CD14-positive monocyte (primary cell): ENCODE measurements at regions not wholly inside any gene's neighbourhood (a gene's known extent, or its start where the extent isn't known, plus 50 kb on each side); places are given as distances from the start of the nearest gene placed in this dataset.

Source experiments
- DNase-seq, 3 donors: peaks; one replicate each; pipeline ENCODE4 v3.0.0-alpha.2; 2011 to 2022
- H2AFZ ChIP-seq: 2 replicates; pipeline ENCODE4 v1.6.0; 2012; ENCODE audit warnings: mild to moderate bottlenecking, low read depth, low read length, inconsistent platforms; ENCODE audit not compliant: insufficient read depth, poor library complexity, severe bottlenecking
- H3K27ac ChIP-seq, 2 donors: 1 replicate in 1 of 2; 2 replicates in 1 of 2; pipeline ENCODE4 v1.5.1; 2012 to 2013; ENCODE audit warnings: low read length in 2 of 2, control low read depth in 1 of 2, inconsistent platforms in 1 of 2, low read depth in 1 of 2, mild to moderate bottlenecking in 1 of 2
- H3K27me3 ChIP-seq, 2 donors: one replicate each; pipeline versions ENCODE4 v1.6.0 to v1.6.1; 2011 to 2013; ENCODE audit warnings: low read length in 2 of 2; ENCODE audit not compliant: control insufficient read depth in 2 of 2, insufficient read depth in 2 of 2
- H3K36me3 ChIP-seq, 2 donors: replicated peaks in 1 of 2; 1 replicate in 1 of 2; 2 replicates in 1 of 2; pipeline versions ENCODE4 v1.5.1 to v1.6.1; 2012 to 2013; ENCODE audit warnings: low read length in 2 of 2, control low read depth in 1 of 2, inconsistent platforms in 1 of 2, mild to moderate bottlenecking in 1 of 2; ENCODE audit not compliant: insufficient read depth in 2 of 2, control insufficient read depth in 1 of 2
- H3K4me1 ChIP-seq, 2 donors: 1 replicate in 1 of 2; 2 replicates in 1 of 2; pipeline versions ENCODE4 v1.5.1 to v1.6.1; 2012 to 2013; ENCODE audit warnings: low read length in 2 of 2, control low read depth in 1 of 2, inconsistent platforms in 1 of 2, mild to moderate bottlenecking in 1 of 2, moderate library complexity in 1 of 2; ENCODE audit not compliant: insufficient read depth in 2 of 2, control insufficient read depth in 1 of 2
- H3K4me2 ChIP-seq: replicated peaks from 2 replicates; pipeline ENCODE3; 2012; ENCODE audit warnings: low read length, moderate library complexity, mild to moderate bottlenecking; ENCODE audit not compliant: poor library complexity, severe bottlenecking; ENCODE audit errors: extremely low read depth
- H3K4me3 ChIP-seq, 3 experiments: fragments of 200-600 bp in 1 of 3; sonication (generic) in 1 of 3; replicated peaks in 1 of 3; 1 replicate in 2 of 3; 2 replicates in 1 of 3; pipeline ENCODE4 v1.5.1; 2011 to 2013; ENCODE audit warnings: low read length in 3 of 3, mild to moderate bottlenecking in 3 of 3, control low read depth in 2 of 3, low read depth in 2 of 3, inconsistent platforms in 1 of 3, moderate library complexity in 1 of 3
- H3K79me2 ChIP-seq: 2 replicates; pipeline ENCODE4 v1.6.0; 2012; ENCODE audit warnings: mild to moderate bottlenecking, control low read depth, inconsistent platforms, low read length, moderate library complexity; ENCODE audit not compliant: insufficient read depth
- H3K9ac ChIP-seq: 2 replicates; pipeline ENCODE4 v1.6.0; 2017; ENCODE audit warnings: low read length, mild to moderate bottlenecking; ENCODE audit not compliant: insufficient read depth, poor library complexity, severe bottlenecking
- H3K9me3 ChIP-seq, 2 donors: replicated peaks in 1 of 2; 1 replicate in 1 of 2; 2 replicates in 1 of 2; pipeline versions ENCODE4 v1.5.1 to v1.6.1; 2012 to 2013; ENCODE audit warnings: low read length in 2 of 2, control low read depth in 1 of 2; ENCODE audit not compliant: control insufficient read depth in 1 of 2, insufficient read depth in 1 of 2
- H4K20me1 ChIP-seq: 2 replicates; pipeline ENCODE4 v1.6.0; 2012; ENCODE audit warnings: mild to moderate bottlenecking, low read length, control low read depth, moderate library complexity; ENCODE audit not compliant: insufficient read depth
- H3K27ac Mint-ChIP-seq, 7 donors: one replicate each; pipeline ENCODE4 v1.8.0; 2020; ENCODE audit warnings: mild to moderate bottlenecking in 7 of 7, mixed read lengths in 7 of 7, moderate library complexity in 6 of 7, inconsistent platforms in 2 of 7
- H3K27me3 Mint-ChIP-seq, 3 donors: one replicate each; pipeline ENCODE4 v1.8.0; 2021 to 2022; ENCODE audit warnings: low read depth in 3 of 3, mild to moderate bottlenecking in 3 of 3, mixed read lengths in 3 of 3, moderate library complexity in 3 of 3, inconsistent platforms in 1 of 3
- H3K36me3 Mint-ChIP-seq, 2 donors: one replicate each; pipeline ENCODE4 v1.8.0; 2020; ENCODE audit warnings: mixed read lengths in 2 of 2, inconsistent platforms in 1 of 2, mild to moderate bottlenecking in 1 of 2
- H3K4me1 Mint-ChIP-seq: one replicate; pipeline ENCODE4 v1.8.0; 2020; ENCODE audit warnings: mild to moderate bottlenecking, mixed read lengths
- H3K4me3 Mint-ChIP-seq, 2 donors: one replicate each; pipeline ENCODE4 v1.8.0; 2020; ENCODE audit warnings: mild to moderate bottlenecking in 2 of 2, mixed read lengths in 2 of 2, moderate library complexity in 1 of 2
- H3K9me3 Mint-ChIP-seq, 7 donors: one replicate each; pipeline ENCODE4 v1.8.0; 2020 to 2022; ENCODE audit warnings: mixed read lengths in 7 of 7, mild to moderate bottlenecking in 6 of 7, moderate library complexity in 6 of 7, inconsistent platforms in 2 of 7
- WGBS: methylation state at CpG from one replicate; pipeline ENCODE4 v1.1.5; 2013; ENCODE audit warnings: missing lambda C conversion rate; ENCODE audit not compliant: insufficient coverage; 5-methylcytosine and 5-hydroxymethylcytosine counted together
- intact Hi-C, 2 donors: fragments of 100-400 bp; cut with micrococcal nuclease; formaldehyde crosslinking; loops; one replicate each; pipeline versions ENCODE4 v1.15.0 to v1.15.1; 2023
- TF ChIP-seq, protein P1 (sequence below): fragments of 200-600 bp; IDR thresholded peaks from one replicate; pipeline ENCODE4 v1.8.0; 2022; ENCODE audit warnings: antibody characterized with exemption, mild to moderate bottlenecking

DNA sequence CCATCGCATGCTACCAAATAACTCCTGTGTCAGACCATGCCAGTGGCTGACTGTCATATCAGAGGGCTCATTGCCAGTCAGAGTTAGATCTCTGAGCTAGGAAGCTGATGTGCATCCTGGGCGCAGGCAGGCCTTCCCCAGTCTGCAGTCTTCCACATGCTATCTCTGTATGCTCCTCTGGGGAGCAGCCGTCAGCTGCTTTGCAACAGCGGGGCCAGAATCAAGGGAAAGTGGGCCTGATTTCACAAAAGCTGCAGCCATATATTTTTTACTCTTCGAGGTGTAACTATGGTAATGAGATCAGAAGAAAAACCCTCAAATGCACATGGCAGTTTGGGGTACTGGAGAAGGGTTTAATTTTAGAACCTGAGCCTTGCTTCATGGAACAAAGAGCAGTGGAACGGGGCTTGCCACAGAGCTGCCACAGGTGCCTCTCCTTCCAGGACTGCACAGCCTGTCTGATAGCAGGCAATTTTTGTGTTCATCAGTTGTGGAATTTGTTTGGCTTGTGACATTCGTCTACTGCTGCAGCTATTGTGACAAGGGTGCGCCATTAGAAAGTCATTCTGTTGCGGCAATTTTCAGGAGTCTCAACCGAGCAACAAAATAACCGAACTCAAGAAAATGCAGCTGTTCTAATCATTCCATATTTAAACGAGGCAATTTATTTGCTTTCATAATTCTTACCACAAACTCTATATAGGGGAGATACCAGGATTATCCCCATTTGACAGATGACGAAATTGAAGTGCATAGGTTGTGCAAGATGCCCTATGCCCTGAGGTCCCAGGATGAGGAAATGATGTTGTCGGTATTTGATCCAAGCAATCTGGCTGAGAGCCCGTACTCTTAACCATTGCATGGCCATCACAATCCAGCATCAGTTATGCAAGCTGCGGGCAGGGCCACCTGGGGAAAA lies 109.6 kb upstream of the CYRIA start:
- peaks cover 0 to 2% (median 0%) of the 10 kb centered on the region in 7 donors for H3K9me3 Mint-ChIP-seq
- Histone ChIP-seq H3K9me3 (peaks cover 0 to 3% of the 10 kb centered on the region in 2 donors), H3K79me2 (no peaks in the 10 kb centered on the region), H4K20me1 (no peaks in the 10 kb centered on the region), H3K4me1 (peaks cover 10 to 13% of the 10 kb centered on the region in 2 donors), H3K9ac (no peak overlapping the region), H2AFZ (no peak overlapping the region), H3K27me3 (no peaks in the 10 kb centered on the region), H3K4me3 (no peak overlapping the region), H3K36me3 (no peaks in the 10 kb centered on the region), H3K4me2 (peak overlapping the region; percentile 10), H3K27ac (no peak overlapping the region)
- 84% methylated on average over 4 of the region's 16 CpGs for WGBS
- H3K27me3 Mint-ChIP-seq = peaks cover 0 to 4% (median 2%) of the 10 kb centered on the region in 3 donors
- intact Hi-C loops = loop anchor here (2.0 to 10.0 kb wide), 6 partner anchors 126 to 900 kb away; no protein-coding TSS in a partner anchor
- H3K36me3 Mint-ChIP-seq = no peaks in the 10 kb centered on the region
- H3K4me1 Mint-ChIP-seq = peaks cover 19% of the 10 kb centered on the region
- TF ChIP-seq, protein P1, sequence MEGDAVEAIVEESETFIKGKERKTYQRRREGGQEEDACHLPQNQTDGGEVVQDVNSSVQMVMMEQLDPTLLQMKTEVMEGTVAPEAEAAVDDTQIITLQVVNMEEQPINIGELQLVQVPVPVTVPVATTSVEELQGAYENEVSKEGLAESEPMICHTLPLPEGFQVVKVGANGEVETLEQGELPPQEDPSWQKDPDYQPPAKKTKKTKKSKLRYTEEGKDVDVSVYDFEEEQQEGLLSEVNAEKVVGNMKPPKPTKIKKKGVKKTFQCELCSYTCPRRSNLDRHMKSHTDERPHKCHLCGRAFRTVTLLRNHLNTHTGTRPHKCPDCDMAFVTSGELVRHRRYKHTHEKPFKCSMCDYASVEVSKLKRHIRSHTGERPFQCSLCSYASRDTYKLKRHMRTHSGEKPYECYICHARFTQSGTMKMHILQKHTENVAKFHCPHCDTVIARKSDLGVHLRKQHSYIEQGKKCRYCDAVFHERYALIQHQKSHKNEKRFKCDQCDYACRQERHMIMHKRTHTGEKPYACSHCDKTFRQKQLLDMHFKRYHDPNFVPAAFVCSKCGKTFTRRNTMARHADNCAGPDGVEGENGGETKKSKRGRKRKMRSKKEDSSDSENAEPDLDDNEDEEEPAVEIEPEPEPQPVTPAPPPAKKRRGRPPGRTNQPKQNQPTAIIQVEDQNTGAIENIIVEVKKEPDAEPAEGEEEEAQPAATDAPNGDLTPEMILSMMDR = no peak
- no peak overlapping the region for H3K4me3 Mint-ChIP-seq
- DNase-seq = peak; percentile 37 to 67 (median 42)
- H3K27ac Mint-ChIP-seq = peak overlapping the region in 2 of 7 donors; percentile 19 to 21

DNA sequence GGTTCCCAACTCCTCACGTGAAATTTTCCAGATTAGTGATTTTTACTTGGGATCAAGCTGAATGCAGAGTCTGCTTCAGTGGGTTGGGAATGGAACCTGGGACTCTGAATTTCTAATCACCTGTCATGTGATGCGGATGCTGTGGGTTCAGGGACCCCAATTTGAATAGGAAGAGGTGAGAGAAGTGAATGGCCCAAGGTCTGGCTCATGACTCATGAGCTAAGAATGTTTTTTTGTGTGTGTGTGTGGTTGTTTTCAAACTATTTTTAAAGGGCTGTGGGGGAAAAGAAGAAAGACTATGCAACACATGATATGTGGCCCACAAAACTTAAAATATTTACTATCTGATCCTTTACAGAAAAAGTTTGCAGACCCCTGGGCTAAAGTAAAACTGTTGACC lies 108.5 kb upstream of the CYRIA start:
- no peaks in the 10 kb centered on the region for H3K79me2 ChIP-seq
- intact Hi-C loops = loop anchor here (2.0 to 10.0 kb wide), 6 partner anchors 127 to 901 kb away; no protein-coding TSS in a partner anchor
- H3K9ac ChIP-seq = no peak overlapping the region
- H3K27me3 ChIP-seq = no peaks in the 10 kb centered on the region
- peaks cover 10 to 13% of the 10 kb centered on the region in 2 donors for H3K4me1 ChIP-seq
- H3K4me1 Mint-ChIP-seq = peaks cover 19% of the 10 kb centered on the region
- no peak overlapping the region for H3K4me3 ChIP-seq
- no peak for DNase-seq
- 100% methylated on average over 2 of the region's 2 CpGs for WGBS
- no peak overlapping the region for H3K4me2 ChIP-seq
- H3K27me3 Mint-ChIP-seq = peaks cover 0 to 7% (median 2%) of the 10 kb centered on the region in 3 donors
- H3K4me3 Mint-ChIP-seq = no peak overlapping the region
- no peaks in the 10 kb centered on the region for H3K9me3 ChIP-seq
- no peak overlapping the region for H2AFZ ChIP-seq
- H4K20me1 ChIP-seq = no peaks in the 10 kb centered on the region
- TF ChIP-seq, protein P1 = no peak
- H3K9me3 Mint-ChIP-seq = no peaks in the 10 kb centered on the region
- no peaks in the 10 kb centered on the region for H3K36me3 Mint-ChIP-seq
- no peak overlapping the region for H3K27ac ChIP-seq
- H3K36me3 ChIP-seq = no peaks in the 10 kb centered on the region
- H3K27ac Mint-ChIP-seq = peak overlapping the region in 1 of 7 donors; percentile 57
